HT1080 (cell line): ENCODE measurements at regions not wholly inside any gene's neighbourhood (a gene's known extent, or its start where the extent isn't known, plus 50 kb on each side); places are given as distances from the start of the nearest gene placed in this dataset.

Experiments
- DNase-seq: peaks from one replicate; pipeline ENCODE4 v3.0.0-alpha.2; 2015; ENCODE audit warnings: low read depth

- no peak for DNase-seq
Observed at GRCh38 chr5:124433170-124433569, 313.3 kb downstream of the ZNF608 start.

GRCh38 chr5:124421584-124421983 is 324.9 kb downstream of the ZNF608 start:
- DNase-seq: no peak

DNA sequence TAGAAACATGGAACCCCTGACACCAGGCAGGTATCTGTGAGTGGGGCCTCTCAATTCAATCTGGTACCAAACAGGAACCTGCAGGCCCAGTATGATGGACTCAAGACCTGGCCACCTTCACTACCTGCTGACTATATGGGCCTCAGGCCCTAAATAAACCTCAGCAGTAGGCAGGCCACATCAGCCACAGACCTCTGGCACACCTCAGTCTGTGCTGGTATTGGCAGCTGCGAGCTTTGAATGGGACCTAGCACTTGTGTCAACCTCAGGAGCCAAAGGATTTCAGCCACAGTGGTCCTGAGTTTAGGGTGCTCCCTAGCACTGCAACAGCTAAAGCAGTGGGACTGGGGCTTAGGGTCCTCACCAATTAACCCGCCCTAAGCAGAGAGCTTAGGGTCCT is 325.5 kb downstream of the ZNF608 start:
- DNase-seq: no peak

- DNase-seq: no peak
Observed at GRCh38 chr5:124419531-124419930, 326.9 kb downstream of the ZNF608 start.

GRCh38 chr5:124418390-124418789 is 328.0 kb downstream of the ZNF608 start:
- DNase-seq: no peak

DNA sequence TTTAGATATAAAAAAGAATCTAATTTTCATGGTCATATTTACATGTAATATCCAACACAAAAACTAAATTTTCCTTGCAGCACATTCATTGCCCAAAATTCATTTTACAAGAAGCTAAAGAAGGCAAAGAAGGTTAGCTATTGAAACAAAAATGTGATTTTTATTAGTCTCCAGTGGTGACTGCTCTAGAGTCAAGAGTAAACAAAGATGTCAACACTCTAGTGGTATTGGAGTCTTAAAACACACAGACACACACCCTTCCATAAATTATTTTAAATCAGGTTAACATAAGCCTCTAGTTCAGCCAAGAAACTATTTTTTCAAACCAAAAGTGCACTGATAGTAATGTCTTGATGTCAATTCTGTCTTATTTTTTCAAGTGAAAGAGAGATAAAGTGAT is 329.2 kb downstream of the ZNF608 start:
- no peak for DNase-seq

- DNase-seq: no peak
Observed at GRCh38 chr5:124416627-124417026, 329.8 kb downstream of the ZNF608 start.

GRCh38 chr5:124414973-124415372 is 331.5 kb downstream of the ZNF608 start:
- DNase-seq: no peak

DNA sequence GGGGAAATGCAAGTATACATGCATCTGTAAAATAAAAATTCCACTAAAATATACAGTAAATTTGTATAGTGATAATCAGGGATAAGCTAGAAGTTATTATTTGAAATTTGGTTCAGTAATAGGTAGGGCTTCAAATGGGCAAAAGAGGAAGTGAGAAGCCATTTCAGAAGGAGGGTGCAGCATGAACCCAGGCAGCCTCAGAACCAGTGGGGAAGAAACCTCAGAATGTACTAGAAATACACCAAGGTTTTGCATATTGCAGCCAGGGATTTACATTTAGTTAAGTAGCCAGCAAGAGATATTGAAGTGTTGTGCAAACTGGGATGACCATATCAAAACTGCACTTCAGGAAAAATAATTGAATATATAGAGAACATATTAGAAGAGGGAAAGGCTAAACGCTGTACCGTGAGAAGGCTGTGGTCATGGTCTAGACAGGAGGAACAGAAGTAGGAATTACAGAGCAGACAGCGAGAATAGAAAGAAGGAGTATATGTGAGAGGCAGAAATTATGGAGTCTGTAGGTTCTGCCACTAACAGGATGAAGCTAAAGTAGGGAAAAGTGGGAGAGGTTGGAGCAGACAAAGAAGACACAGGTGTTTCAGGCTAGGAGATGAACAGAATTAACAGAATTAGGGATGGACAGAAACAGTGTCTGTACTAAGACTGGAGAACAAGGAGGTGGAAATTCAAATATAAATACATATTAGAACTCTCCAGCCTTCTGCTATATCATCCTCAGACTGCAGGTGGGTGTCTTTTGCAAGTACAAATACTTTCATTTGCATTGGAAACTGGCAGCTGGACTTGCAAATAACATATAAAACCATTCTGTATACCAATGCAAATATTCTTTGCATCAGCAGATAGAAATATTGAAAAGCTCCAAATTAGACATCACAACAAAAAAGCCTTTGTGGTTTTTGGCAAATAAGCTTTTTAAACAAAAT is 335.6 kb downstream of the ZNF608 start:
- DNase-seq: no peak

GRCh38 chr5:124408738-124409453 is 337.5 kb downstream of the ZNF608 start:
- no peak for DNase-seq

- no peak for DNase-seq
Observed at GRCh38 chr5:124404796-124405195, 341.6 kb downstream of the ZNF608 start.

- DNase-seq: no peak
Observed at GRCh38 chr5:124403281-124403680, 343.2 kb downstream of the ZNF608 start.

GRCh38 chr5:124402144-124402581 is 344.3 kb downstream of the ZNF608 start:
- no peak for DNase-seq

- DNase-seq: no peak
Observed at GRCh38 chr5:124401476-124402143, 344.8 kb downstream of the ZNF608 start.

- no peak for DNase-seq
Observed at GRCh38 chr5:124399426-124399961, 346.9 kb downstream of the ZNF608 start.

DNA sequence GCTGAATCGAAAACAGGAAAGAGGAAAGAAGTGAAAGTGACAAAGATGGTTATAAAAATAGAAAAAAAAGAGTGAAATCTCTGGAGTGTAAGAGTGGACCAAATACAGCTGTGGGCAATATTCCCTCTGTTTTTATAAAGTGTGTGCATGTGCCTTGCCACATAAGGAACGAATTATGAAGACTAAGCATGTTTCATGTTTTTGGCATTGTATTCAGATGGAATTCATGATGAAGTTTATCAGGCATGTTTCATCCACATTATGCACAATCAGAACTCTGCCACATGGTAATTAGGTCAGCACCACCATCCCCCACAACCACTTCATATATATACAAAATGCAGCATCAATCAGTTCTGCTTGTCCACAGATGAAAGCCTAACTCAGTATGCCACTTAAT is 348.0 kb downstream of the ZNF608 start:
- DNase-seq: no peak

- no peak for DNase-seq
Observed at GRCh38 chr5:124397317-124397716, 349.1 kb downstream of the ZNF608 start.

DNA sequence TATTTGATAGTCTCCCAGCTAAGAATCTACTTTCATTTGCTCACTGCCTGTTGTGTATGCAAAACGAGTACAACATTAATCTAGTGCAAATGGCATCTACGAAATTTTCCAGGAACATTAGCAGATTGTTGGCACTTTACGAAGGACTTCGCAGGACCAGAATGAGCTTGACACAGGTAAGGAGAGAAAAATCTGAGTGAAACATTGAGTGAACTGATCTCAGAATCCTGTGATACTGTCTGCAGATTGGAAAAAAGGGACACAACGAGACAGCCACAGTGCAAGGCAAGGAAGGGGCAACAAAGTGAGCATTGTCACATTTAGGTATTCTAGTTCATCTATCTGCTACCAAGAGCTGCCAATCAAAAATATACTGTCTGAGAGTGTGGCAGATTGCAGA is 350.5 kb downstream of the ZNF608 start:
- DNase-seq: no peak

DNA sequence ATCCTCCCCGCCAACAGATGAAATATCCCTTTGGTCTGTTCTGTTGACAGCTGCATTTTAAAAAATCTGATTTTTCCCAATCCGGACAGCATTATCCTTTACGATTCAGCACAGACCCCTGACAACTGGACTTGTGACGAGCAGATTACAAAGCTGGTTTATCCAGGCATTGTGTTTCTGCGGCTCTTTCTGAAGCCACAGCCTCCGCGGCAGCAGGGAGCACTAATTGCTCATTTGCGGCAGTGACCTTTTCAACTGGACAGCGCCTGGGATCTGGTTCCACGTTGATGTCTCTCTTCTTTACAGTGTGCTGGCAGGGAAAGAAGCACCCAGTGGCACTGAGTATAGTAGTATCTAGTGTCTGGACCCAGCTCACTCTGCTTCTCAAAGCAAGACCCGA is 351.2 kb downstream of the ZNF608 start:
- no peak for DNase-seq

GRCh38 chr5:124394700-124395245 is 351.7 kb downstream of the ZNF608 start:
- no peak for DNase-seq
